Activated CD4-positive, alpha-beta T cell treated with anti-CD3 and anti-CD28 coated beads, Interleukin-10, Interleukin-2, amounts not matched to agents 100 ng/mL and 50 ng/mL, durations not matched to agents 16 hours and 8 hours (primary cell): ENCODE measurements at regions not wholly inside any gene's neighbourhood (a gene's known extent, or its start where the extent isn't known, plus 50 kb on each side); places are given as distances from the start of the nearest gene placed in this dataset.
"Not testable (repeated sequence)": the region's sequence is repeated elsewhere in the genome, so short reads cannot be mapped to it uniquely, and the experiment has no call there.

Source experiments
- DNase-seq: peaks from one replicate; pipeline ENCODE4 v3.0.0-alpha.2; 2020

DNA sequence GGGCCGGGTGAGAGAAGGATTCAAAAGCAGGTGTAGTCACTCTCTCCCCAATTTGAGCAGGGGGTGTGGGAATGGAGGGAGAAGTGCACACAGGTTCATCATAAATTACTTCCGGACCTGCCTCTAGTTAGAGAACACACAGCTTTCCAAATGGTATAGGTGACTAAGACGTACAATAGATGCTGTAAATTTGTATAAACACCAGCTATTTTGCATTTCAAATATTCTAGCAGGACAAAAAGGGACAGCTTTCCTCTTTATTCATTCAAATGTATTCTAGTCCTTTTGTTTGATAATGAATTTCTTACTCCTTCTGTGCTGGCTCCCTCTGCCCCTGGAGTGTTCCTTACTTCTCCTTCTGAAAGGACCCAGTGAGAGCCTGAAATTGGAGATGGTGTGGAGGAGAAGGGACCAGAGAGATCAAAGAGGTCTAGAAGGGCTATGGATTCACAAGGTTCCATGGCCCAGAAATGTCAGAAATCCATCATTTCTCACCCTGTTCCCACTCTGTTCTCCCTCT, 53.2 kb upstream of the SH3BP4 start:
- DNase-seq, result no peak

DNA sequence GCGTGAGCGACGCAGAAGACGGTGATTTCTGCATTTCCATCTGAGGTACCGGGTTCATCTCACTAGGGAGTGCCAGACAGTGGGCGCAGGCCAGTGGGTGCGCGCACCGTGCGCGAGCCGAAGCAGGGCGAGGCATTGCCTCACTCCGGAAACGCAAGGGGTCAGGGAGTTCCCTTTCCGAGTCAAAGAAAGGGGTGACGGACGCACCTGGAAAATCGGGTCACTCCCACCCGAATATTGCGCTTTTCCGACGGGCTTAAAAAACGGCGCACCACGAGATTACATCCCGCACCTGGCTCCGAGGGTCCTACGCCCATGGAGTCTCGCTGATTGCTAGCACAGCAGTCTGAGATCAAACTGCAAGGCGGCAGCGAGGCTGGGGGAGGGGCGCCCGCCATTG, 63.4 kb upstream of the SH3BP4 start:
- not testable (repeated sequence) for DNase-seq

DNA sequence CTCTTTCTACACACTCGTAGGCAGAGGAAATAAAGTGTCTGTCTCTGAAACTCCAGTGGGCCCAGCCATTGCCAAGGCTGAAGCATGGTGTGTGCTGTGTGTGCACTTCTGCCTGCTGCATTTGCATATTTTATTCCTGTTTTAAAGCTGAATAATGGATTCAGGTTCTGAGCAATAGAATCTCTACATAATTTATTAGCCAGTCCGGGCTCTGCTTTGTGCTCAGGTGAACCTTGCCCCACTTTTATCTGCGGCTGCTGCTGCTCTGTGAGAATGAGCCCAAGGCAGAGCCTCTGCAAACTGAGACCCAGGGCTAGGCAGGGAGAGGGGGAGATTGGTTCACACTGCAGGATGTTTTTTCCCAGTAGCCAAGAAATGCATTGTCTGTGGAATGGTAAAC, 64.6 kb upstream of the SH3BP4 start:
- DNase-seq, result no peak

DNA sequence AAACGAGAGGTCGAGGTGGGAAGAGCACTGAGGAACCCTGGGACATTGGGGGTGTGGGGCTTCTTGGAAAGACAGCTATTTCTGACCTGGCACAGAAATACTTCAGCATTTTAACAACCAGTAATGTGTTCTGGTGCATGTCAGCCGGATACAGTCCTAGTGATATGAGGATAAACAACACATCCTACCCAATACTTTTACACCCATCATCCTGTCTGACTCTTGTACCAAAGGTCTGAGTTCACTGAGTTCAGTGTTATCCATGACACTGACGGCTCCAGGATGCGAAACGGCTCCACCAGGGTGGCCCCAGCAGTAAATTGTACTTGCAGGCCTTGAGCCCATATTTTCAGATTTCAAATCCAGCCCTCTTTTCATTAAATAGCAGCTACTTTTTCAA, 65.9 kb upstream of the SH3BP4 start:
- DNase-seq, result no peak

DNA sequence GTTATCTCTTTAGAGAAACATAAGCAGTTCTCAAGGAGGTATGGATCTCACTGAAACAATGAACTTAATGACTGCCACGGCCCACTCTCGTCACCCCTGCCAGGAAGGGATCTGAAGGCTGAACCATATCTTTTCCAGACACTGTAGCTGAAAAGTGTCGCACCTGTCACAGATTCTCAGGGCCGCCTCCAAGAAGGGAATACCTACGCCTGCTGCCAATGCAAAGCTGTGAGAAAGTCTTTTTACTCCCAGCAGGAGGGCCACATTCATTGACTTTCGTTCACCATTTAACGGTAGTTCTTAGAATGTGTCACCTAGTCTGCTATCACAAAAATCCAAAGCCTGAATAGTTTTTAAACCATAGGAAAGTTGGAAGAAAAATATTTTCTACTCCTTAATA, 66.7 kb upstream of the SH3BP4 start:
- no peak for DNase-seq

DNA sequence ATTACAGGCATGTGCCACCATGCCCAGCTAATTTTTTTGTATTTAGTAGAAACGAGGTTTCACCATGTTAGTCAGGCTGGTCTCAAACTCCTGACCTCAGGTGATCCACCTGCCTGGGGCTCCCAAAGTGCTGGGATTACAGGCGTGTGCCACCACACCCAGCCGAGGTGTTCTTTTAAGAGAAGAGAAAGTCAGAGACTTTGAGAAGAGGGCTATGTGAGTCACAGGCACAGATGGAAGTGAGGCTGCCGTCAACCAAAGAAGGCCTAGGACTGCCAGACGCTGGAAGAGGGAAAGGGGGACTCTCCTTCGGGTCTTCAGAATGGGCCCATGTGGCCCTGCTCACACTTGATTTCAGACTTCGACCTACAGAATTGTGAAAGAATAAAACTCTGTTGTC, 67.2 kb upstream of the SH3BP4 start:
- no peak for DNase-seq

DNA sequence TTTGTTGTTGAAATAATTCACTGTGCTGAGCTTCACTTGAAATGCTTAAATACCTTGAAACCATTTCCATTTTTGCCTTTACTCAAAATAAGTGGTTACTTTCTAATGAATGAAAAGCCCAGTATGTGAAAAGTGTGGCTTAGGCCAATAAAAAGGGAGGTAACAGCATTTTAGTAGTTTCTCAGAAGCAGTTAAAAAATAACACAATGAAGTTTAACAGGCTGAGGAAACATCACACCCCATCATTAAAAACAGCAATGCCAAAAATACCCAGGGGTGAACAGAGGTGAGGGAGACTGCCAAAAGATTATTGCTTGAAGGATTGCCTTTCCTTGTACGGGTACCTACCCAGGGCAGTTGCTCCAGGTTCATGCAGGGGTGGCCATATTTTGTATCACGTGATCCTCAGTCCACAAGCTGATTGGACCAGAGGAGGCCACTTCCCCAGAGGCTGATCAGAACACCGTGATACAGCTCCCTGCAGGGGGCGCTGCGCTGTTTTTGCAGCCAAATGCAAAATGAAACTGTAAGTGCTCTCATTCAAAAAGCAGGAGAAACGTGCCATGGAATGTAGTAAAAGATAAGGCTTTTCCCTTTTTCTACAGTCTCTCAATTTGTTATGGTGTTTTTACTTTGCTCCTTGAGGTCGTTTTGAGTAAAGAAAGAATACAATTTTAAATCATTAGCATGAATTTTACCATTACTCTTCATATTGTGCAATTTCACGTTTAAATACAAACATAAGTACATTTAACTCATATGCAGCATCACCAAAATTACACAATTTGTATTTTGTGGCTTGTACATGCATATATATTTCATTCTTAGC, 70.2 kb upstream of the SH3BP4 start:
- DNase-seq, result peak; percentile 47

DNA sequence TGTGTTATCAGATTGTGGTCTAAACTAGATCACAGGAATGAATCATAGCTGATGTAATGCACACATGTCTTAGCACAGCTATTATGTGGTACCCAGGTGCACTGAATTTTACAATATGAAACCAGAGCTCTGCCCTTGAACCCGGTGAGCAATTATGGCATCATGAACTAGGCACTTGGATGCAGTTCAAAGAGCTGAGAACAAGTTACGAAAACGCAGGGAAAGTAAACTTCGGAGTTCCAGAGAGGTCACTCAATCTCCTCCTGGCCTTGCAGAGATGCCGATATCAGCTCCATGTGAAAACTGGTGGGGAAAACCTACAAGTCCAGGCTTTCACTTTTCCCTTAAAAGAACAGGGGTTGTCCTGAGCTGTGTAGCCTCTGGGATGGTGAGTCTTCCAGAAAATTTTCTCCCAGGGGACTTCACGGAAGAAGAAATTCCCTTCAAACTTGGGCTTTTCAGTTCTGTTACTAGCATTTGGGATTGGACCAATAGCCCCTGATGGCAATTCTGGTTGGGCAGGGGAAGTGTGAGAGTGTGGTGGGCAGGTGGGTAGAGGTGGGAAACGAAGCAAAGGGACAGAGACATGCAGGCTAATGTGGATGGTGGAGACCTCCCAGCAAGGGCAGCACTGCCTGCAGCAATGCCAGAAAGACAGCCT, 71.1 kb upstream of the SH3BP4 start:
- DNase-seq, result peak; percentile 45

DNA sequence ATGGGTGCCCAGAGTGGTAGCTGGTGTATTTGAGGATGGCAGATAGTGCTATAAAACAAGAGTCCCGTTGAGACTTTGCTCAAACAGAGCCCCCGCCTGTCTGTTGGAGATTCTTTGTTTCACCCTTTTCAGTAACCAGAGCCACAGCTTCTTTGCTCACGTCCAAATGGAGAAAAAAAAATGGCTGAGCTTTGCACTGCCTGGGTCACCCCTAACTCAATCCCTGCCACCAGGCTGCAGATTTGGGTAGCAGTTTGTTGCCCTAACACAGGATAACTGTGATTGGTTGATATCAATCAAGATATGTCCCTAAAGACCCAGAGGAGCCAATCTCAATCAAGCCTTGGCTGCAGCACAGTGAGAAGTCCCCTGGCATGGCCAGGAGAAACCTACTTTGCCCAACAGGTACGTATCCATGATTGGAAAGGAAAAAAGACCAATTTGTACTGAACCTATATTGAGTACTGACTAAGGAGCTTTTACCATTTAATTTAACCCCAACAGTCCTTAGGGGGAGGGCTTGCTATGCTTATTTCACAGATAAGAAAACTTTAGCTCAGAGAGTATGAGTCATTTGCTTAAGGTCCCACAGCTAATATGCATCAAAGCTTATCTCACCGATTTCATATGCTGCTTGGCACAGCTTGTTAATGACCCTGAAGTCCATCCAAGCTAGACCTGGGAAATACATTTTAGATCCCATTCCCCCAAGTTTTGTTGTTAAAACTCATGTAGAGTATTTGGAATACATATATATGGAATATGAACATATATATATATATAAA, 72.0 kb upstream of the SH3BP4 start:
- DNase-seq, result peak; percentile 2

DNA sequence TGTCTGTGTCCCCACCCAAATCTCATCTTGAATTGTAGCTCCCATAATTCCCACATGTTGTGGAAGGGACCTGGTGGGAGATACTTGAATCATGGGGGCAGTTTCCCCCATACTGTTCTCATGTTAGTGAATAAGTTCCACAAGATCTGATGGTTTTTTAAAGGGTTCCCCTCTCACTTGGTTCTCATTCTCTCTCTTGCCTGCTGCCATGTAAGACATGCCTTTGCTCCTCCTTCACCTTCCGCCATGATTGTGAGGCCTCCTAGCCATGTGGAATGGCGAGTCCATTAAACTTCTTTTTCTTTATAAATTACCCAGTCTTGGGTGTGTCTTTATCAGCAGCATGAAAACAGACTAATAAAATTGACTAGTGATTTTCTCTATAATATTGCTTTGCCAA, 75.2 kb upstream of the SH3BP4 start:
- not testable (repeated sequence) for DNase-seq

DNA sequence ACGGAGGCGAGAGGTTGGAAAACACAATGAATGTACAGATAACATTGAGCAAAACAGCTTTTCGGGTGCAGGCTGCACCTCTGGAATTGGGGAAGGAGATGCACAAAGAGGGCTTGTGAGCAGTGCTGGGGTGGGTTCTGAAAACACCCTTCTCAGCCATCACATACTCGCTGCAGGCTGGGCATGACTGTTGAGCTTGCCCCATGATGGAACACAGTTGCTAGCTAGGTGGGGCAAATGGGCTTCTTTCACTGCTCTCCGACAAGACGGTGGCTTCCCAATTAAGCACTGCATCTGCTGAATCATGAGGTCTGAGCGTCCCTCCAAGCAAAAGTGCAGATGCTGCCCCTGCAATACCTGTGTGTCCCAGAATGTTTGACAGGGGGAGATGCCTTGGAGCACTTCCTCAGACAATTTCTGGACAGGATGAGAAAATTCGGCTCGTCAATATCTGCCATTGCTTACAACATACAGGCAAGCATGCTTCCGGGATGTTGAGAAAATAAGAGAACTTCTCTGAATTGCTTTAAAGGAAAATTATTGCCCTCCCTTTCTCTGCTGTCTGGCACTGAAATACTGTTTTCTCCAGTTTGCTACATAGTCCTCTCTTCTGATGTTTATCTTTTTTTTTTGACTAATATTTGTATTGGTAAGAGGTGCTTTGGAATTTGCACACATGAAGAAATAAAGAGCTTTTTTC, 77.3 kb upstream of the SH3BP4 start:
- no peak for DNase-seq

DNA sequence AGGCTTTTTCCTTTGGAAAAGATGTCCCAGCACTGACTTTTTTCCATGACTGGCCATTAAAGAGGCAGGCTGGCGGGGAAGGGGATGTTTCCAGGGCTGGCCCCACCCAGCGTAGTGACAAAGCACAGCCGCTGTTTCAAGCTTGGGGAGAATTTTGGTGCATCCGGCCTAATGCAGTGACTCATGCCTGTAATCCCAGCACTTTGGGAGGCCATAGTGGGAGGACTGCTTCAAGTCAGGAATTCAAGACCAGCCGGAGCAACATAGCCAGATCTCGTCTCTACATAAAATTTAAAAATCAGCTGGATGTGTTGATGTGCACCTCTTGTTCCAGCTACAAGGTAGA, 78.0 kb upstream of the SH3BP4 start:
- no peak for DNase-seq

DNA sequence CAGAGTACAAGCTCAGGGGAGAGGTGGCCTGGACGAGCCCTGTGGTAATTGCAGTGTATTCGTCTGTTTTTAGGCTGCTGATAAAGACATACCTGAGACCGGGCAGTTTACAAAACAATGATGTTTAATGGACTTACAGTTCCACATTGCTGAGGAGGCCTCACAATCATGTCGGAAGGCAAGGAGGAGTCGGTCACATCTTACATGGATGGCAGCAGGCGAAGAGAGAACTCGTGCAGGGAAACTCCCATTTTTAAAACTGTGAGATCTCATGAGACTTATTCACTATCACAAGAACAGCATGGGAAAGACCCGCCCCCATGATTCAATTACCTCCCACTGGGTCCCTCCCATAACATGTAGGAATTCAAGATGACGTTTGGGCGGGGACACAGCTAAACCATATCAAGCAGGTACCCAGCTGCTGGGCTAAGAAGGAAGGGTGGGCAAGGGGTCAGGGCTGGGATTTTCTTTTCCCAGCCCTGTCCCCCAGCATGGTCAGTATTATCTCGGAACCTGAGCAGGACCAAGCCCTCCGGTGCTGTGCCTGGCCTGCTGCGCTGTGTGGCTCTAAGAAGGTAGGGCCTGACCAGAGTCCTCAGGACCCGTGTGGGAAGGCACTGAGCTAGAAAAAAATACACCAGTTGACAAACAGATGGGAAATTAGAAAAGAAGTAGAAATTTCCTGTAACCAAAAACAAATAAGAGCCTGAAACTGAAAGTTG, 78.6 kb upstream of the SH3BP4 start:
- no peak for DNase-seq

DNA sequence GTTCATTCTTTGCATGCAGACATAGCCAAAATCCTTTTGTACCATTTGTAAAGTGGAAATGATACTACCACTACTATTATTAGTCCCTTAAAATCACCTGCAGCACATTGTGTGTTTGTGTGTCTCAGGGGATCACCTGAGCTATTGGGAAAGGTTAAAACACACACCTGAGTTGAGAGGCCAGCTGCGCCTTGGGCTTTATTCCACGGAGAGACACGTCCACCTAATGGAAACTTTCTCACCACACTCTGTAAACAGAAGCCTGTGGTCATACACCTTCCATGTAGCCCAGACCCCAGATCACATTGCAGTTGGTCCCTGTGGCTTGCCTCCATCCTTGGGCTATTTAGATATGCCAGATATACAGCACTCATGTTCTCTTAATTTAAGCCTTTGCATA, 81.8 kb upstream of the SH3BP4 start:
- no peak for DNase-seq

DNA sequence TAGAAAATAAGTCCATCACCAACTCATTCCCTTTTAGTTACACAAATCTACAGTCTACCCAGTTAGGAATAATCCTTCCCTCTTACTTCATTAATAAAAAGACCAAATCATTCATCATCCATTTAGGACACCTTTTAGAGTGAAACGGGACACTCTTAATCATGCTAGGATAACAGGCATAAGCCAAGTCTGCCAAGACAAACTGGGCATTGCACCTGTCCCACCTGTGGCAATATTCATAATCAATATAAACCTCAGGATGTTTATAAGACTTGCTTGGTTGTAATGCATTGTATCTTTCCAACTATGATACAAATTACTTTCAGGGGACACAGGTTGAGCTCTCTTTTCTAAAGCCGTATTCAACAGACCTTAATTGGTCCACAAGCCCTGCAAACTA, 82.7 kb upstream of the SH3BP4 start:
- DNase-seq, result no peak

DNA sequence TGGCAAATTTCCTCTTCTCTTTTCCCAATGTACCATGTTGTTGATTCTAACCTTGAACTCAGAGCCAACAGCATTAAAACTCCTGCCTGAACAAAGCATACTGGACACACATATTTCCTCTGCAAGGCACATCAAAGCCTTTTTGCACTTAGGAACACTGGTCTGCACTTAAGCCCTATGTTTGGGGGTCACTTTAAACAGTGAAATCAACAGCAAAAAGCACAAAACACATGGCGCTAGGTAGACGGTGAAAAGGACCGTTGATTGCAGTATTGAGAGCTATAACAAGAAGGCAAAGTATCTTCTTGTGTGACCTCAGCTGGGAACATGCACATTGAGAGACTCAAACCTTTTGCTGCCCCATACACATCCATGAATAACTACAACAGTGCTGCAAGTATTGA, 83.9 kb upstream of the SH3BP4 start:
- DNase-seq, result no peak

DNA sequence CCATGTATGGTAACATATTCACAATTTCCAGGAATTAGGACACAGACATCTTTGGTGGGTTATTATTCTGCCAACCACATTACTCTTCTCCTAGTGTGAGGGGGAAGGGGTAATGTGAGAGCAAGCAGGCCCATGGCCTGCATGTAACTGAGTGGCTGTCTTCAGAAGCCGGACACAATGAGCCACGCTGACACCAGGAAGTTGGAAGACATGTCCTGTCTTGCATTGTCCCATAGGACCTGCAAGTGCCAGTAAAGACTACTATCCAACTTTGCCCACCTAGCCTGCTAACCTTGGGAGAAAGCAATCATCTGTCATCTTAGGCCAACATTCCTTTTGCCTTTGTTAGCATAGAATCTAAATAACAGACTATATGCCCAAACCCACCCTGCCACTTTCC, 86.2 kb upstream of the SH3BP4 start:
- DNase-seq, result no peak

DNA sequence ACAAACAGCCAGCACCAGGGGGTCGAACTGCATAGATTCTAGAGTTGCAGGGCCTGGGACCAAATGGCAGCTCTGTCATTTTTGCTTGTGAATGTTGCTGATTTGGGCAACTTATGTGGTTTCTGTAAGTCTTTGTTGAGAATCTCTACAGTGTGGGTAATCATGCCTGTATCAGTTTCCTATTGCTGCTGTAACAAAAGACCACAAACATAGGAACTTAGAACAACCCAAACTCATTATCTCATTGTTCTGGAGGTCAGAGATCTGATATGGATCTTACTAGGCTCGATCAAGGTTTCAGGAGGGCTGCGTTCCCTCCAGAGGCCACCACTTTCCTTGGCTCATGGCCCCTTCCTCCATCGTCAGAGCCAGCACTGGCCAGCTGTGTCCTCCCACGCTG, 86.8 kb upstream of the SH3BP4 start:
- no peak for DNase-seq

DNA sequence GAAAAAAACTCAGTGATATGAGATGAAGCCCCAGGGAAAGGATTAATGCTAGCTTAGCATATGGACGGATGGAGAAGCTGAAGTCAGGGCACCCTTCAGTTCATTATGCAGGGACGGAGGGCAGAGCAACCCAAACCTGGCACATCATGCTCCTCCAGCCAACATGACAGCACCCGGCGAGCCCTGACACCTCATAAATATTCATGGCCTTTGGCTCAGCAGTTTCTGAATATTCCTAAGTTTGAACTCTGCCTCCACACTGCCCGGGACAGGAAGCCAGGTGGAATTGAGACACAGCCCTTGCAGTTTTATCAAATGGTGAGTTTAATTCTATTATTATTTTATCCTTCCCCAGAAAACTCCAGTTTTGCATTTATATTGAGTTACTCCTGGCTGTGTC, 87.3 kb upstream of the SH3BP4 start:
- DNase-seq, result no peak

DNA sequence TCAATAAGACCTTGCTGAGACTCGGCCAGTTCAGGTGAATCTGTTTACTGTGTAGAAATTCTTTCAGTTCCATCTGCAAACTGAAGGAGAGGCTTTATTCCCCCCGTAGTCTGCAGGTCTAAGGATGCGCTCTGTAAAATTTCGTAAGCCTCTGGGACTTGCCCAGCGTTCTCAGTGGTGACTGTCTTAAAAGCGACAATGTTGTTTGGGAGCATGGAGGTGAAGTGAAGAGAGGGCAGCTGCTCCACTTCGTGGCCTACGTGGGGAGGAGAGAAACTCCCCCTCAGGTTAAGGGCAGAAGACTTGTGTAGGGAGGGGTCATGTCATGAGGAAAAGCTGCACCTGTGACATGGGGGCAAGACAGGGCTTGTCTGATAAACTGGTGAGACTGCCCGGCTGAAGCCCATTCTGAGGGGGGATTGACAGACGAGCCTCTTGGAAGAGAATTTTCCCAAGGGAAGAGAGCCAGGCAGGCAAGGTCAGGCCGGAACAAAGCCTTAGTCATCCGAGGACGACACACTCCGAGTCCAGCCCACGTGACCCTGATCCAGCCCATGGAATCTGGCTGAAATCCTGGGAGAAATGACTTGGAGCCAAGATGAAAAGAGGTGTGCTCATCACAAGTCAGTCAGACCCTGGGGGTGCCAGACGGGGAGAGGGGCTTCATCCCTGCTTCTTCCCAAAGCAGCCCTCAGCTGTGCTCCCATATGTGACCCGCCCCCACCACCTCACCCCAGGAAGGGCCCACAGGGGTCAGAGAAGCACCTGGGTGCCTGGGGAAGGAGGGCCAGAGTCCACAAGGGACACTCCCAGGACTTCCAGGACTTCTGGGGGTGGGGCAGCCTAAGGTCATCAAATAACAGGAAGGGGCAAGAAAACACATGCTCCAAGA, 88.5 kb upstream of the SH3BP4 start:
- DNase-seq, result no peak
